Activated CD4-positive, alpha-beta T cell treated with anti-CD3 and anti-CD28 coated beads for 24 hours (primary cell): ENCODE measurements at regions not wholly inside any gene's neighbourhood (a gene's known extent, or its start where the extent isn't known, plus 50 kb on each side); places are given as distances from the start of the nearest gene placed in this dataset.
"Not testable (repeated sequence)": the region's sequence is repeated elsewhere in the genome, so short reads cannot be mapped to it uniquely, and the experiment has no call there.

ENCODE experiments used
- DNase-seq, 2 donors: peaks; one replicate each; pipeline ENCODE4 v3.0.0-alpha.2; 2020; ENCODE audit warnings: low read depth in 2 of 2

- peak in 1 of 2 donors; percentile 6 for DNase-seq
Observed at GRCh38 chr9:73219985-73220626, 68.4 kb downstream of the ANXA1 start.

DNA sequence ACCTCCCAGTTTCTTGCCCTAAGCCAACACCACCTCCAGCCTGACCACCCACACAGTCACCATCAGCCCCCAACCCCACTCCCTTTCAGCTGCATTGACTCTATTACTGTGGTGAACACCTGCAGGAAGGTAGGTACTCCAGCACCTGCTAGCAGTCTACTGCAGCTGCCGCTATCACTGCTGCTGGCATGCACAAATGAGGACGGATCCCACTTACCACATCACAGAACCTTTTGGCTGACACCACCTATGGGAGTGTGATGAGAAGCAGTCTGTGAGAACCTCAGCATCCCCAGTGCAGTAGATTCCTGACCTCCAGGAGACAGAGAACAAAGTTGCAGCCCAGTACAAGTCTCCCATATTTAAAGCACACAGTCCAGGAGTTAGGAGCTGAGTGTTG is 71.9 kb downstream of the ANXA1 start:
- no peak for DNase-seq

DNA sequence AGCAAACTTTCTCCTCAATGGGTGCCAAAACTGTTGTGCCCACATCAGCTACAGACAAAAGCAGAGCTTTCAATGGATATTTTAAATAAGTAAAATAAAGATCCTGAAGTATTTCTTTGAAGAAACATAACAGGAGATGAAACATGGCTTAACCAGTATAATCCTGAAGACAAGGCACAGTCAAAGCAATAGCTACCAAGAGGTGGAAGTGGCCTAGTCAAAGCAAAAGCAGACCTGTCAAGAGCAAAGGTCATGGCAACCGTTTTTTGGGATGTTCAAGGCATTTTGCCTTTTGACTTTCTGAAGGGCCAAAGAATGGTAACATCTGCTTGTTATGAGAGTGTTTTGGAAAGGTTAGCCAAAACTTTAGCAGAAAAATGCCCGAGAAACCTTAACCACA is 77.9 kb downstream of the ANXA1 start:
- no peak for DNase-seq

- DNase-seq: no peak
Observed at GRCh38 chr9:73230251-73230650, 78.6 kb downstream of the ANXA1 start.

DNA sequence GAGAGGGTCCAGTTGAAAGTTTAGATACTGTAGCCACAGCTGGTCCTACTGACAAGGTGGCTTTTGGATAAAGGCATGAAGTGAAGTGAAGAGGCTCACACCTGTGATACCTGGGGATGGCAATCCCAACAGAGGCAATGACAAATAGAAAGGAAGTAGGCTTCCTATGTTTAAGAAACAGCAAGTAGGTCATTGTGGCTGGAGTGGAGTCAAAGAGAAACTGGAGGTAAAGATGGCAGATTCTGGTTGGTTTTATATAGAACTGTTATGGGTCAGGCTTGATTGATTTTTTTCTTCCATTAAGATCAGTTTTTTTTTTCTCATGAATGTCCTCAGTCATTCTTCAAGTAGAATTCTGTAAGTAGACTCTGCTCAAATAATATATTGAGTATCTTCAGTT is 79.5 kb downstream of the ANXA1 start:
- DNase-seq: no peak

- DNase-seq: no peak
Observed at GRCh38 chr9:73233359-73234007, 81.8 kb downstream of the ANXA1 start.

DNA sequence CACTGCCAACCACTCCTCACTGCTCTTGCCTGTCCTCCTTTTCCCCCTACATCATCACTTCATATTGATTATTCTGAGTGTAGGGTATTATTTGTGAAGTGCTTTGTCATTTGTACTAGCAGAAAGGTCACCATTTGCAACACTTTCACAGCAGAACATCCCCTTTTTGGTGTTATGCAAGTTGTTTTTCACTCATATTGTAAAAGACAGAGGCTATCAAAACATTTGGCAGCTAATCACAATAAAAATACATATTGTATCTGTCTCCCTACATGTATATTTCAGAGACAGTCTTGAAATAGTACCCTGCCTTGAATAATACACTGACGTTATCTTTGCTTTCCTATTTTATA is 82.3 kb downstream of the ANXA1 start:
- no peak for DNase-seq

DNA sequence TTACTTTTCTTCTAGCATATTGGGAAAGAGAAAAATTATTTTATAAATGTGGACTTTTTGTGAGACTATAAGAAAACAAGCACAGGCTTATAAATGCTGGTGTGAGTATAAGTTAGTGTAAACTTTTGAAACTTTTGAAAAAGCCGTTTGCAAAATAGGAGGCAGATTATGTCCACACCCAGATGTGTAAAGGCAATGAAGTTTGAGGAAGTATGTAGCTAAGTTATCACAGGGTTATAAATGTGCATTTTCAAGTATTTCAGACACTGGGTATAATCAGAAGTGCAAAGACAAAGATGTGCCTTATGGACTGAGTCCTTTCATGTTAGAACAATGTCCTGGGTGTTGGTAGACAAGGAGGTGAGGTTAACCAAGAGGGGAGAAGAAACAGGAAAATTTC is 85.5 kb downstream of the ANXA1 start:
- DNase-seq: no peak

- DNase-seq: no peak
Observed at GRCh38 chr9:73239570-73240265, 88.1 kb downstream of the ANXA1 start.

GRCh38 chr9:73243078-73243477 is 91.4 kb downstream of the ANXA1 start:
- no peak for DNase-seq

DNA sequence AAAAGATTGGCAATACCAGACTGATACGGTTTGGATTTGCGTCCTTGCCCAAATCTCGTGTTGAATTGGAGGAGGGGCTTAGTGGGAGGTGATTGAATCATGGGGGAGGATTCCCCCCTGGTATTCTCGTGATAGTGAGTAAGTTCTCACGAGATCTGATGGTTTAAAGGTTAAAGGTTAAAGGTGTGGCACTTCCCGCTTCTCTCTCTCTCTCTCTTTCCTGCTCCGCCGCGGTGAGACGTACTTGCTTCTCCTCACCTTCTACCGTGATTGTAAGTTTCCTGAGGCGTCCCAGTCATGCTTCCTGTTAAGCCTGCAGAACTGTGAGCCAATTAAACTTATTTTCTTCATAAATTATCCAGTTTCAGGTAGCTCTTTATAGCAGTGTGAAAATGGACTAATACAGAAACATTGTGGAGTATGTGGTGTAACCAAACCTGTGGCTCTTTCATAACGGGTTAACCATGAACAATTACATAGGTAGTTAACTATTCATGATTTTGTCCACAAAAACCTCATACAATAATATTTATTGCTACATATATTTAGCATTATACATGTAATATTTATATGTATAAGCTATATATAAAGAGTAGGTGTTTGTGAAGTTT is 107.5 kb downstream of the ANXA1 start:
- DNase-seq: no peak

GRCh38 chr9:73260506-73260905 is 108.8 kb downstream of the ANXA1 start:
- no peak for DNase-seq

- no peak for DNase-seq
Observed at GRCh38 chr9:73264631-73265030, 113.0 kb downstream of the ANXA1 start.

GRCh38 chr9:73265876-73266275 is 114.2 kb downstream of the ANXA1 start:
- DNase-seq: no peak

DNA sequence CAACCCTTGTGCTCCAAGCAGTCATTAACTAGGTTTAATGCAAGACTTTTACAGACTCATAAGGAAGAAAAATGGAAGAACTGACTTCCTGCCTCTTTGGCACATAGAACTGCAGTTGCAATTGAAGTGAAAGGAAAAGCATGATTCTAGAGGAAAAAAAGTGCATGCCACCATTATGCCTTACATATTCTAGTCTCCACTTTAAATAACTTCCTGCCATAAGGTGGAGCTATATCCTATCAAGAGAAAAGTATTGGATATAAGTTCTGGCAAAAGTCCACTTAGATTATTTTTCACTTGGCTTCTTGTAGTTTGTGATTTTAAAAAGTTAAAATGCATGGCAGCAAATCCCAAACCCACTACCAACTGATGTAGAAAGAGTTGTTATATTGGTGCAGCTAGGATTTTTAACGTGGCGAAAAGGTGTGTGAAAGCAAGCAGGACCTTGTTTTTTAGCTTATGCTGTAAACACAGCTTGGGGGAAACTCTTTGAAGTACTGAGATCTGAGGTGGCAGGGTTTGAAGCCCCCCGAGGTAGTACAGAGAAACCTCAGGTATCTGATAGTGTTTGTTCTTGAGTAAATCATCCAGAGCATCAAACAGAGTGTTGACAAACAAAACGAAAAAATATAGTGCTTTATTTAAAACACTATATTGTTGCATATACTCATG is 117.9 kb downstream of the ANXA1 start:
- DNase-seq: no peak

DNA sequence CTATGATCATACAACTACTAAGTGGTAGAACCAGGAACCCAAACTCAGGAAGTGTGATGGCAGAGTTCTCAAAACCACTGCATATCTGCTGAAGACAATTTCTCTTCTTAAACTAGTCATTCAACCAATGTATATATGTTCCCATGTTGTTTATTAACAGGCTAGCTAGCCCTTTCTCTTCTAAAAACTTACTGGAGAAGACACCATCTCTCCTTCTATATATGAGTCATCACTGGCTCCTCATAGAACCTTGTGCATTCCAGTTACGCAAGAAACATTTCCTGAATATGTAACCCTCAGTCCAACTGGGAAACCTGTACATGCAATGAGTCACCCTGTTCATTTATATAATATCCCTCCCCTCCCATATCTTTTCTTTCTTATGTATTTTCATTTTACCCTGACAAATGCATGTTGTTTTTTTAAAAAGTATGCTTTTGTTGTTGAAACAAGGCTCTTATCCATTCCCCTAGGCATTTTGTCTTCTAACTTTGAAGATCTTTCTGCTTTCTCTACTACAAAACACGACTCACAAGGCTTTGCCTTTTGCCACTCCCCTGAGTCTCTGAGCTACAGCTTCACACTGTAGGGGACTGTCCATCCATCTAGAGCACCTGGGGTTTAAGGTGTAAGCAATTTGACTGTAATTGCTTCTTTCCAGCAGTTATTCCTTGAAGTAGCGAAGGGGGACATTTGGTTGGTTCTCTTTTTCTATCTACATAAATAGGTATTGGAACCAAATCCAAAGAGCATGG is 119.5 kb downstream of the ANXA1 start:
- DNase-seq: no peak

DNA sequence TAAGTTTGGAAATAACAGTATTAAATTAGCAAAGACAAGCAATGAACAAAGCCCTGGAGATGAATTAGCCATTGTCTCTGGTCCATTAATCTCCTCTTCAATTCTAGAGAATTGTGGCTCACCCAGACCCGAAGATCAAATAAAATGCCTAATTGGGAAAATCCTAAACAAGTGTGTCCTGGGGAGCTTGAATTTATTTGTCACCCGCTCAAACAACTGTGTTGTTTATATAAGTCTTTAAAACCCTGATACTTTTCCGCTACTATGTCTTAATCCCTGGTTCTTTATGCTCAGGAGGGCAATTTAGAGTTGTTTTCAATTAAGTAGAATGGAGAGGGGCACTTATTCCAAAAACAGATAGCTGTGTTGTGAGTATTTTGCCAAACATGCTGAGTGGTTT is 128.4 kb downstream of the ANXA1 start:
- no peak for DNase-seq

DNA sequence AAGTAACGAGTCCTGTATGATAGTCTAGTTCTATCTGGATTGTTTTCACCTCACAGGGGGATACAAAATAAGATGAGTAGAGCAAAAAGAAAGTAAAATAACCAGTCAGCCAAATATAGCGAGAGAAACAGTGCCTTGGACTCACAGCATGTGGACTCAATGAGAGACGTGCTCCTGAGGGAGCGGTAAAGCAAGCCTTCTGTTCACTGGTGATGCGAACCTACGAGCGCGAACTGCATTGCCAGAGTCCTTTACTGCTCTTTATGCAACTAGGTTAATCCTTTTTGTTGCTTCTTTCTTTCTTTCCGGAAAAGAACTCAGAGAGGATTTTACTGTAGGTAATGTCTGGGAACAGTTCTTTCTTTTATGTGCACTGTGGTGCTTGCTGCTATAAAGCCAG is 132.7 kb downstream of the ANXA1 start:
- no peak for DNase-seq

DNA sequence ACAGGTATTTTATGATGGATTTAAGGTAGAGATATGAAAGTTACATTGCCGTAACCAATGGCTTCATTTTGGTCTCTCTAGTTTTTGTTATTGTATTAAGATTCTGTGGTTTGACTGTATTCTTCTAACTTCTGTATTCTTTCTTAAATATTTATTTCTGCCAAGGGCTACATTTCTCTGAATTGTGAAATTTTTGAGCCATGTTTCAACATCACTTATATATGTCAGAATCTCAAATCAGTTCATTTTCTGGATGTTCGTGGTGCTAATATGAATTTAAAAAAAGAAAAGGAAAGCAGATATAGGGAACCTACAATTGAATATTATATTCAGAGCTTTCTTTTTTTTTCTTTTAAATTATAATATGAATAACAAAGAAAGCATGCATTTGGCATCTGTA is 142.7 kb downstream of the ANXA1 start:
- no peak for DNase-seq

- DNase-seq: no peak
Observed at GRCh38 chr9:73325983-73326382, 174.3 kb downstream of the ANXA1 start.

- no peak for DNase-seq
Observed at GRCh38 chr9:73327149-73327548, 175.5 kb downstream of the ANXA1 start.

DNA sequence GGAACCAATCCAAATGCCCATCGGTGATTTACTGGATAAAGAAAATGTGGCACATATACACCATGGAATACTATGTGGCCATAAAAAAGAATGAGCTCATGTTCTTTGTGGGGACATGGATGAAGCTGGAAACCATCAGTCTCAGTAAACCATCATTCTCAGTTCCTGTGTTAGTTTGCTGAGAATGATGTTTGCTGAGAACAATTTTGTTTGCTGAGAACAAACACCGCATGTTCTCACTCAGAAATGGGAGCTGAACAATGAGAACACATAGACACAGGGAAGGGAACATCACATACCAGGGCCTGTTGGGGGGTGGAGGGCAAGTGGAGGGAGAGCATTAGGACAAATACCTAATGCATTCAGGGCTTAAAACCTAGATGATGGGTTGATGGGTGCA is 185.5 kb downstream of the ANXA1 start:
- DNase-seq: not testable (repeated sequence)
